ENCODE measurements at regions not wholly inside any gene's neighbourhood (a gene's known extent, or its start where the extent isn't known, plus 50 kb on each side); places are given as distances from the start of the nearest gene placed in this dataset.

- Mint-ChIP-seq H3K9me3 (ENCODE audit: low read depth, unreplicated experiment) (no peaks in the 10 kb centered on the region), H3K27ac (ENCODE audit: unreplicated experiment) (no peak overlapping the region), H3K4me3 (ENCODE audit: low read depth, unreplicated experiment) (no peak overlapping the region), H3K27me3 (ENCODE audit: unreplicated experiment) (no peaks in the 10 kb centered on the region), H3K4me1 (ENCODE audit: low read depth, unreplicated experiment) (no peaks in the 10 kb centered on the region), H3K36me3 (ENCODE audit: insufficient read depth, unreplicated experiment) (no peaks in the 10 kb centered on the region)
- intact Hi-C loops (cut with micrococcal nuclease; ENCODE audit: unreplicated experiment), result no loop called here
- no peak for TF ChIP-seq CTCF (IDR thresholded peaks at IDR 0.05; ENCODE audit: unreplicated experiment)
- no peak for DNase-seq
- BruUV-seq (replicated peaks), result no TSS peak
- CTCF ChIA-PET, result no interaction called here
Observed at GRCh38 chr4:32219306-32220075, 1499.3 kb downstream of the PCDH7 start.

- Mint-ChIP-seq H3K27me3 (ENCODE audit: unreplicated experiment) (no peaks in the 10 kb centered on the region), H3K4me1 (ENCODE audit: low read depth, unreplicated experiment) (no peaks in the 10 kb centered on the region), H3K27ac (ENCODE audit: unreplicated experiment) (no peak overlapping the region), H3K36me3 (ENCODE audit: insufficient read depth, unreplicated experiment) (no peaks in the 10 kb centered on the region), H3K4me3 (ENCODE audit: low read depth, unreplicated experiment) (no peak overlapping the region), H3K9me3 (ENCODE audit: low read depth, unreplicated experiment) (no peaks in the 10 kb centered on the region)
- intact Hi-C loops (cut with micrococcal nuclease; ENCODE audit: unreplicated experiment), result no loop called here
- CTCF ChIA-PET, result no interaction called here
- no peak for DNase-seq
- no TSS peak for BruUV-seq (replicated peaks)
- no peak for TF ChIP-seq CTCF (IDR thresholded peaks at IDR 0.05; ENCODE audit: unreplicated experiment)
Observed at GRCh38 chr4:32226204-32226603, 1506.0 kb downstream of the PCDH7 start.

- no TSS peak for BruUV-seq (replicated peaks)
Observed at GRCh38 chr4:32226733-32227132, 1506.6 kb downstream of the PCDH7 start.

GRCh38 chr4:32243926-32244325 lies 1523.8 kb downstream of the PCDH7 start:
- H3K27me3 Mint-ChIP-seq (ENCODE audit: unreplicated experiment), result no peaks in the 10 kb centered on the region
- no peak for TF ChIP-seq CTCF (IDR thresholded peaks at IDR 0.05; ENCODE audit: unreplicated experiment)
- no peak overlapping the region for H3K4me3 Mint-ChIP-seq (ENCODE audit: low read depth, unreplicated experiment)
- H3K4me1 Mint-ChIP-seq (ENCODE audit: low read depth, unreplicated experiment), result no peaks in the 10 kb centered on the region
- no peak overlapping the region for H3K27ac Mint-ChIP-seq (ENCODE audit: unreplicated experiment)
- no TSS peak for BruUV-seq (replicated peaks)
- peaks cover 10% of the 10 kb centered on the region for H3K9me3 Mint-ChIP-seq (ENCODE audit: low read depth, unreplicated experiment)
- CTCF ChIA-PET, result no interaction called here
- DNase-seq, result no peak
- intact Hi-C loops (cut with micrococcal nuclease; ENCODE audit: unreplicated experiment), result no loop called here
- H3K36me3 Mint-ChIP-seq (ENCODE audit: insufficient read depth, unreplicated experiment), result no peaks in the 10 kb centered on the region

More at GRCh38 chr4:32226733-32227132, 1506.6 kb downstream of the PCDH7 start:
- no peak for TF ChIP-seq CTCF (IDR thresholded peaks at IDR 0.05; ENCODE audit: unreplicated experiment)
- no peak for DNase-seq
- Mint-ChIP-seq H3K4me1 (ENCODE audit: low read depth, unreplicated experiment) (no peaks in the 10 kb centered on the region), H3K27me3 (ENCODE audit: unreplicated experiment) (no peaks in the 10 kb centered on the region), H3K9me3 (ENCODE audit: low read depth, unreplicated experiment) (no peaks in the 10 kb centered on the region), H3K36me3 (ENCODE audit: insufficient read depth, unreplicated experiment) (no peaks in the 10 kb centered on the region), H3K27ac (ENCODE audit: unreplicated experiment) (no peak overlapping the region), H3K4me3 (ENCODE audit: low read depth, unreplicated experiment) (no peak overlapping the region)
- intact Hi-C loops (cut with micrococcal nuclease; ENCODE audit: unreplicated experiment), result no loop called here
- CTCF ChIA-PET, result no interaction called here

All from Calu3 (cell line).